NCI-H1105 (cell line): ENCODE measurements at regions not wholly inside any gene's neighbourhood (a gene's known extent, or its start where the extent isn't known, plus 50 kb on each side); places are given as distances from the start of the nearest gene placed in this dataset.

Source experiments
- DNase-seq: peaks from one replicate; lab custom pipeline; 2025; lab: John Stamatoyannopoulos, UW

DNA sequence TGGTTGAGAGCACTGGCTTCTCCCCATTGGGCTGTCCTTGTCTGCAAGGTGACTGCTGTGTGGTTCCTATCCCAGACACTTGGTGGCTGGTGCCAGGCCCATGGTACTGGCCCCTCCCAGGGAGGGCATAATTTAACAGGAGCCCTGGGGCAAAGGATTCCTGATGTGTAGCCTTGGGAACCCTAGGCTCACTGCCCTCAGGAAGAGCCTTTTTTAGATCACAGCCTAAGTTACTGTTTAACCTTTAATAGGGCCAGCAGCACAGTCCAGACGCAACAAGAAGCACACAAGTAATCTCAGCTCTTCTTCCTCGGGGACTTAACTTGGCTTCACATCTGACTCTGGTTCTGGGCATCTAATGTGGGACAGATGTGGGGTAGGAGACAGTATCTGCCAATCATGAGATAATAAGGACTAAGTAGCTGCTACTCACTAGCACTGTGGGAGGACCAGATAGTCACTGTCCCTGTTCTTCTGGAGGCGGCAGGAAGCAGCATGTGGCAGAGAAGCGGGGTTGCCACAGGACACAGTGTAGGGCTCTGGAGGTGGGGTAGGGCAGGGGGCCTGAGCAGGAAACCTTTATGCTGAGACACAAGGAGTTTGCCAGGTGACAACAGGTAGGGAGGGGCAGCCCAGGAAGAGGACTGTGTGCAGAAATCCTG lies 136.3 kb downstream of the TMEM17 start:
- no peak for DNase-seq

DNA sequence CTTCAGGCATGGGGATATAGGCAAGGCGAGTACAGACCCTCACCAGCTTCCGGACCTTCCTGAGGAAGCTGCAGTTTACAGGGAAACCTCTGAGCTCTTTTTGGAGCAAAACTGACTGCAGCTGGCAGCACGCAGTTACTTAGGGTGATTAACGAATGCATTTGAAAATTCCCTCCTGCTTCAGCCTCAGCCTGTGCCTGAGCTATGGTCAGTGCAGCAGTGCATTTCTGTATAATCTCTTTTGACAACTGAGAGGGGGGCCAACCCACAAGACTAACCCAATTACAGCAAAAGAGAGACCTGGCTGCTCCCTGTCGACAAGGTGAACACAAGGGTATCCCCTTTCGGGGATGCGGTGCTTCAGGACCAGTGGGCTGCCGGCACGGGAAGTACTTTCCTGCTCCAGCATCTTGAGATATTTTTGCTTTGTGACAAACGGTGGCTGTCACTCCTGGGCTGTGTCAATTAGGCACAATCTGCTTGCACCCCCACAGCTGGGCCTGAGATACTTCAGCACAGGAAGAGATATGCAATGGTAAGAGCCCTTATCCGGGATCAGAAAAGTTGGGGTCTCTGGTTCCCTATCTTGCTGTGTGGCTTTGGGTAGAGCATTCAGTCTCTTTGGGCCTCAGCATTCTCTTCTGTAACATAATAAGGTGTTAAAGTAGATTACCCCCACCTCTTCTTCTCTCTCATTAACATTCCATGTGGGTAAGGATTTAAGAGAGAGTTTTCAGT lies 141.0 kb downstream of the TMEM17 start:
- no peak for DNase-seq

DNA sequence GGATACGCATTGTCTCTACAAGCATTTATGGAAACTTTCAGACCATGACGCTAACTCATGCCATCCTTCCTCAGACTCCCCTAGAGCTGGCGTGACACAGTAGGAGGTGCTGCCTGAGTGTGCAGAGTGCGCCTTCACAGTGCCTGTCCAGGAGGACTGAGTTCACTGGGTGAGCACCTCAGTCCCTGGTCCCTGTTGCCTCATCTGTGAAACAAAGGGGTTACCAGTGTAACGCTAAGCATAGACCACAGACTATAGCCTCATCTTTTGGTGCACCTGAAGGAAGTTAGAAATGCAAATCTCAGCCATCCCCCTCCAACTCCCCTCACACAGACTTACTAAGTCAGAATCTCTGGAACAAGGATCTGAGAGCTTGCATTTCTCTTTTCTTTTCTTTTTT lies 142.8 kb downstream of the TMEM17 start:
- DNase-seq, result no peak

DNA sequence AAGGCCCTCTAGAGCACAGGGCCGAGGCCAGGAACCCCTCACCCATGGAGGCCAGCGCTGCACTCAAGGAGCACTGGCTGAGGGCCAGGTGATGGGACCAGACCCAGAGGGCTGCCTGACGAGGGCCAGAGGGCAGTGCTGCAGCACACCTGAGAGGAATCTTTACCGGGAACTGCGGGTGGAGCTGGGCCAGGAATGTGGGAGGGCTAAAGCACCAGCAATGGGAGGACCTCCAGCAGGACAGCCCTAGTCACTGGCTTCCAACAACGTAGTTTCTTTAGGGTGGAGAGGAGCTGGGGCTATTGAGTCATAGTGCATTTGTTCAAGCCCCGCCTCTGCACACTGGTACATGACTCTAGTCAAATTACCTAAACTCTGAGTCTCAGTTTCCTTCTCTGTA lies 143.4 kb downstream of the TMEM17 start:
- DNase-seq, result no peak

DNA sequence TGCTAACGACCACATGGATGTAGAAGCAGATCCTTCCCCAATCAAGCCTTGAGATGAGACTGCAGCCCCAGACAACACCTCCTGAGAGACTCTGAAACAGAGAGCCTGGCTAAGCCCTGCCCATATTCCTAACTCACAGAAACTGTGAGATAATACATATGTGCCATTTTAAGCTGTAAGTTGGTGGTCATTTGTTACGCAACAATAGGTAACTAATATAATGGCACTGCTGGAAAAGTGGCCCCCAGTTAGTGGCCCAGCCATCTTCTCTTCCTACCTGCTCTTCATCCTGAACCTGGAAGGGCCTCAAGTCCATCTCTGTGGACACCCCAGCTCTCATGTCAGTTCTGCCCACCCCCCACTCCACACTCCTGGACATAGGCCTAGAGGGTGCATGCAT lies 144.0 kb downstream of the TMEM17 start:
- DNase-seq, result no peak

DNA sequence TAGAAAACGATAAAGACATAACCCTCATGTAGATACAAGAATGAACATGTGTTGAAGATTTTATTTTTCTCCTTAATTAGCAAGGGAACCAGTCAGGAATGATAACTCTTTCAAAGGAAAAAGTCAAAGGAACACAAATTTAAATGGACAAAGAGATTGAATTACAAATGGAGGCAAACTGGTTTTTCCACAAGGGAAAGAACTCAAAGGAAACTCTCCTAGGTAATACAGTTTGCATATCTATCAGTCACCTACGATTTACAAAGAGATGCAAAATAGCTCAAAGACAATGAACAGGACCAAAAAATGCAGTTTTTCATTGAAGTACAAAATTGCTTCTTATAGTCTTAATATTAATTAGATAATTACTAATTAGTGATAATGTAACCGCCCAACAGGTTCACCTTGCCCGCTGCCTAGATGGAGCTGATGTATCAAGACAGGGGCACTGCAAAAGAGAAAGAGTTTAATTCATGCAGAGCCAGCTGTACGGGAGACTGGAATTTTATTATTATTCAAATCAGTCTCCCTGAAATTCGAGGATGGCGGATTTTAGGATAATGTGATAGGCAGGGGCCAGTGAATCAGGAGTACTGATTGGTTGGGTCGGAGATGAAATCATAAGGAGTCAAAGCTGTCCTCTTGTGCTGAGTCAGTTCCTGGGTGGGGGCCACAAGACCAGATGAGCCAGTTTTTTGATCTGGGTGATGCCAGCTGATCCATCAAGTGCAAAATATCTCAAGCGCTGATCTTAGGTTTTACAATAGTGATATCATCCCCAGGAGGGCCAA lies 151.0 kb downstream of the TMEM17 start:
- no peak for DNase-seq

DNA sequence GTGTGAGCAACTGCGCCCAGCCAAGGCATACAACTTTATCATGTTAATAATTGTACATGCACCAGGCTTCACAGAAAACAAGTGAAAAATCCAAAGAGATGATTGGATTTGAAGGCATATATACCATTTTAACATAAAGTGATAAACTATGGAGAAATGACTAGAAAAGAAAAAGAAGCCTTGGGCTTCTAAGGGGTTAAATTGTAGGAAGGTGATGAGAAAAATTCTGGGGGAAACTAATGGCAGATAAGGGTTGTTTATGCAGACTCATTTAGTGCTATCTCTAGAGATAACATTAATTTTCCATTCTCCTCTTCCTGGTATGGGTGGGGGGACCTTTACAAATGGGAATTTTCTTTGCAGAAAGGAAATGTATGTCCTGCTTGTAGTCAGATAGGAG lies 154.0 kb downstream of the TMEM17 start:
- no peak for DNase-seq

DNA sequence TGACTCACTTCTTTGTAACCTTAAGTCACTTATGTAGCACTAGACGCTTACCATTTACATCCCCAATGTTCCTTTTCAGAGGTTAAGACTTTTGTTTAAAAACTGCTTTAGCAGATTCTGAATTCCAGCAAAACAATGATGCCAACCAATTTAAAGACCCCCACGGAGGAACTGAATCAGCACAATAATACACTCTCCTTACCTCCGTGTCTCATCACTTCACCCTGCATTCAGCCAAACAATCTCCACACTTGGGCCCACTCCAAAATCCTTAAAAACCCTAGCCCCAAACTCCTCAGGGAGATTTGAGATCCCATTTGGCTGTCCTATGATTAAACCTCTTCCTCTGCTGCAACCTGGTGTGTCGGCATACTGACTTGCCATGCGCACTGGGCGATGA lies 153.9 kb downstream of the B3GNT2 start:
- no peak for DNase-seq

DNA sequence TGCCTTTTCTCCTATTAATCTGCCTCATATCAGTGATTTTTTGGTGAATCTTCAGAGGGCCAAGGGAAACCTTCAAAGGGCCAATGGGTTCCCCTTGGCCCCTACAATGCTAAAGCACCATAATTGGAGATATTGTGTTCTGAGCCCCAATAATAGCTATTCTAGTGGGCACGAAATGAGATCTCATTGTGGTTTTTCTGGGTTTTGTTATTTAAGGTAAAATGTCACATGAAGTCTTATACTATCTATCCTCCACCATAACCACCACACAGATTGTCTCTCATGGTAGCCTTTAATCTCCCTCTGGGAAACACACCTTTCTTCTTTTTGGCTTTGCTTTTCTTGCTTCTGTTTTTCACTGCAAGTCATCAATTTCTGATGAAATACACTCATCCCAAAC lies 152.8 kb downstream of the B3GNT2 start:
- no peak for DNase-seq

DNA sequence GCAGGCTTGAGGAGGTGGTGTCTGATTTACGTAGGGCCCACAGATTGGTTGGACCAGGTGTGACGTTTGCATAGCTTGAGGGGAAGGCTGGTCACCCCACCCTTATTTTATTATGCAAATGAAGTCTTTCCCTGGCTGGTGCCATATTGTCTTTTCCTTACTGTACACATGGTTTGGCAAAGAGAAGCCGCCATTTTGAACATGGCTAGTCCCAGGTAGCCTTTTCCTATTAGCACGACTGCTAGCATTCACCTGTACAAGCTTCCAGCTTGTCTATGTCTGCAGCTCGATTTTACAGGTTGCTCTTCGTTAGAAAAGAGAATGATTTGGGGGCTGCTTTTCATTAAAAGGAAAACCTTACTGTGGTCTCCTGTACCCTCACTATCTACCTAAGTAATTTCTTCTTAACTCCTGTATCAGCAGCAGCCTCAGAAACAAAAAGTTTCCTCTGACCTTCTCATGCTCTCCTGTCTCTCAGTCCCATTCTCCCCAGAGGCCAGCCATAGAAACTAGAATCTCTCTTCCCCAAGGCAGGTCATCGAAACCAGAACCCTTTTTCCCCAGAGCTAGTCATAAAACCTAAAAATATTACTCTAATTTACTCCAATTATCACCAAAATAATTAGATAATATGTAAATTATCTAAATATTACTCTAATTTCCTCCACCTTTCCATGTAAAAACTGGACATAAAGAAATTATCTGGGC lies 151.8 kb downstream of the B3GNT2 start:
- DNase-seq, result no peak

DNA sequence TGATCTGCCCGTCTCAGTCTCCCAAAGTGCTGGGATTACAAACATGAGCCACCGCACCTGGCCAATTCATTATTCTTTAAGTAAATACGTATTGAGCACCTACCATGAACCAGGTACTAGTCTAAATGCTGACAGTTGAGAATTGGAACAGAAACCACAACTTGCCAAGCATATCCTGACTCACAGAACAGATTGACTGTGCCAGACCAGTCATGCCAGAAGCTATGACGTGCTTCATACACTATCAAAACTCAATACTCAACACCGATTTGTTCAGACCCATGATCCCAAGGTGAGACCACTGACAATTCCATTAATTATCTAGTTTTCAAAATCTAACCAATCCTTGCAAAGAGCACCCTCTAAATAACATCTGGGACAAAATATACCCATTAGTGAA lies 148.6 kb downstream of the B3GNT2 start:
- DNase-seq, result no peak

DNA sequence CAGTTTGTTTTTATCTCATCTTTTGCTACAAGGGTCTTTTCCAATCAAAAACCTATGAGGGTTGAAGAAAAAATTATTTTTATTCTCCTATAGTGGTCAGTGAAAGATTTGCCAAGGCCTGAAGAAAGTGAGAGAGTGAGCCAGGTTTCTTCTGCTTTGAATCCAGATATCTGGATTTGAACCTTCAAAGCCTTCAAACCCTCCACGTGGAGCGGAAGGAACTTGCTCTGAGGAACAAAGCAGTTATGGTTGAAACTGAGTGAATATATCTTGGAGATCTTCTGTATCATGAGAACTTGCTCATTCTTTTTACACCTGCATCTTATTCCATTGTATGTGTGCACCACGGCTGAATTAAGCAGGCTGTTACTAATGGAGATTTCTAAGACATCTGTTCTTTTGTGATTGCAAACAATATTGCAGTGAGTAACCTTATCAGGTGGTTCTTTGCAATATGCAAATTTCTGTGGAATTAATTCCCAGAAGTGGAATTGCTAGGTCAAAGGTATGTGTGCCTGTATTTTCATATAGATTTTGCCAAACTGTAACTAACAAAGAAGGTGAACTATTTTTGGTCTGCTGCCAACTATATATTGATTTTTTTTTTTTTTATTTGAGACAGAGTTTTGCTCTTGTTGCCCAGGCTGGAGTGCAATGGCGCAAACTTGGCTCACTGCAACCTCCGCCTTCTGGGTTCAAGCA lies 147.9 kb downstream of the B3GNT2 start:
- DNase-seq, result no peak

DNA sequence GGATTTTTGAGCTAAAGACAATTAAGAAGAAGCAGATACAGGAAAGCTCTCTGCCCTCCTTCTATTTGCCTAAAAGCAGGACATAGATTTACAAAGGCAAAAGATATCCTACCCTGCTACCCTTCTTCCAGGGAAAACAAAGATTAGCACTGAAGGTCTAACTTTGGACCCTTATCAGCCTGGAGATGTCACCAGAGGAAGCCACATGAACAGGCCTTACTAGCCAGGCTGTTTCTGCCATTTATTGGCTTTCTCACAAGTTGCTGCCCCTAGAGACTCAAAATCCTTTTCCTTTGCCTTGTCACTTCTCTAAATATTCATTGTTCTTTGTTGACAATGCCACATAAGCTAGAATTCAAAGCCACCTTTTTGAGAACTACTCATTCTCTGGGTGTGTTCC lies 147.3 kb downstream of the B3GNT2 start:
- DNase-seq, result no peak

DNA sequence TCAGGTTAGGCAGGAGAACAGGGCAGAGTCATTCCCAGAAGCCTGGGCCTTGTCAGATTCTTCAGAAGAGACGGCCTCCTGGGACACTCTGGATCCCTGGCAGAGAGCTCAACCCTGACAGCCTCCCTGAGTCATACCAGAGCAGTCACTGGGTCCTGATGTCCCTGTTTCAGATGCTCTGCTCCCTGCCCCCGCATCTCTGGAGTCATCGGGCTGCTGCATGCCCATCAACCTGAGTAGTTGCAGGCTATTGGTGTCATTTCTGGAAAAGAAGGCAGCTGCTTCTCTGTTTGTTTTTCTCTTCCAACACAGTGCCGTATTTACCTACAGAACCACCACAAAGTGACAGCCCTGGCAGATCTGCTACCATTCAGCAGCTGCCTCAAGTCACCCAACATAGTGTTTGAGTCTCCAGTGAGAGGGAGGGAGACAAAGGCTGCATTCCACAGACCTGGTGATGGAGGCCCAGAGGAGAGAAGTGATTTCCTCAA lies 145.1 kb downstream of the B3GNT2 start:
- DNase-seq, result peak; percentile 30

DNA sequence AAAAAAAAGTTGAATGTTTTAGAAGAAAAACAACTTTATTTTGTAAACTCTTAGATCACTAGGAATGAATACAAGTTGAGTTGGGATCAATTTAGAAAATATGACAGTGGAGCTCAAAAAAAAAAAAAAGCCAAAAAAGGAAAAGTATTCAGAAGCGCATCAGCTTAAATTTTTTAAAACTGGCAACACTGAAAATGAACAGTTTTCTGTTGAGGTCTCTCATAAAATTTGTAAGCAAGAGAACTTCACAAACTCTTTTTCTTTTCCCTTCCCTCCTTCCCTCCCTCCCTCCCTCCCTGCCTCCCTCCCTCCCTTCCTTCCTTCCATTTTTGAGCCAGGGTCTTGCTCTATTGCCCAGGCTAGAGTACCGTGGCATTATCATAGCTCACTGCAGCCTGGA lies 143.9 kb downstream of the B3GNT2 start:
- DNase-seq, result no peak

DNA sequence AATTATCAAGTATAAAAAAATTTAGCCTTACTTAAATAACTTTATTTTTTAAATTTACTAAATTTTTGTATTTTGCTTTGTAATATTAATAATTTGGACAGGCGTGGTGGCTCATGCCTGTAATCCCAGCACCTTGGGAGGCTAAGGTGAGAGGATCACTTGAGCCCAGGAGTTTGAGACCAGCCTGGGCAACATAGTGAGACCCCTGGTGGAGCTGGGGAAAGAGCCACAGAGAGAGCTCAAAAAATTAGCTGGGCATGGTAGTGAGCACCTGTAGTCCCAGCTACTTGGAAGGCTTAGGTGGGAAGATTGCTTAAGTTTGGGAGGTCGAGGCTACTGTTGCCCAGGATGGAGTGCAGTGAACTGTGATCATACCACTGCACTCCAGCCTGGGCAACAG lies 143.5 kb downstream of the B3GNT2 start:
- DNase-seq, result no peak

DNA sequence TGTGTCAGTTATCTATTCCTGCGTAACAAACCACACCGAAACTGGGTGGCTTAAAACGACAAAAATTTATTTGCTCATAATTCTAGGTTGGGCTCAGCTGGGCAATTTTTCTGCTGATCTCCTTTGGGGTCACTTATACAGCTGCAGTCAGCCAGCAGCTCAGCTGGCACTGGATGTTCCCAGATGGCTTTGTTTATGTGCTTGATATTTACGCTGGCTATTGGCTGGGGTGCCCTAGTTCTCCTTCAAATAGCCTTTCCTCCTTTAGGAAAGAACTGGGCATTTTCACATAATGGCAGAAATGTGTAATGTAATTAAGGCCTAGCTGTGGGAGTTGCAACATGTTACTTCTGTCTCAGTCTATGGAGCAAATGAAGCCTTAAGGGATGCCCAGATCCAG lies 142.2 kb downstream of the B3GNT2 start:
- no peak for DNase-seq

DNA sequence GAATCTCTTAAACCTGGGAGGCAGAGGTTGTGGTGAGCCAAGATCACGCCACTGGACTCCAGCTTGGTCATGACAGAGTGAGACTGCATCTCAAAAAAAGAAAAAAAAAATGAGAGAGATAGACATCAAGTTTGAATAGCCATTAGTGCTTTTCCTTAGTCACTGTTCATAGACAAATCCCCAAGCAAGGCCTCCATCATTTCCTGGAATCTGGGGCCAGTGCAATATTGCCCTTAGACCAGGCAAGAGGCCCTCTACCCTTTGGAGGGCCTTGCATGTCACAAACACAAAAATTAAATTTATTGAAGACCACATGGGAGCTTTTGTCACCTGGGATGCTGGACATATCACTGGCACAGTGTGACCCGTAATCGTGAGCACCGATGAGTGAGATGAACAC lies 141.5 kb downstream of the B3GNT2 start:
- DNase-seq, result no peak

DNA sequence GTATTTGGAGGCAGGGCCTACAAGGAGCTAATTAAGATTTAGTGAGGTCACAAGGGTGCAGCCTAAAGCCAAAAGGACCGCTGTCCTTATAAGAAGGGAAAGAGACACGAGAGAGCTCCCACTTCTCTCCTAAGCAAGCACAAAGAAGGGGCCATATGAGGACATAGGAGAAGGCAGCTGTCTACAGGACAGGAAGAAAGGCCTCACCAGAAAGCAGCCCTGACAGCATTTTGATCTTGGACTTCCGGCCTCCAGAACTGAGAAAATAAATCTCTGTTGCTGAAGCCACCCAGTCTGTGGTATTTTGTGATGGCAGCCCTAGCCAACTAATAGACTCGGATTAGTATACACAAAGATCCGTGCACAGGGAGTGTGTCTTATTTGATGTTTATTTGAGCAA lies 139.7 kb downstream of the B3GNT2 start:
- DNase-seq, result no peak

DNA sequence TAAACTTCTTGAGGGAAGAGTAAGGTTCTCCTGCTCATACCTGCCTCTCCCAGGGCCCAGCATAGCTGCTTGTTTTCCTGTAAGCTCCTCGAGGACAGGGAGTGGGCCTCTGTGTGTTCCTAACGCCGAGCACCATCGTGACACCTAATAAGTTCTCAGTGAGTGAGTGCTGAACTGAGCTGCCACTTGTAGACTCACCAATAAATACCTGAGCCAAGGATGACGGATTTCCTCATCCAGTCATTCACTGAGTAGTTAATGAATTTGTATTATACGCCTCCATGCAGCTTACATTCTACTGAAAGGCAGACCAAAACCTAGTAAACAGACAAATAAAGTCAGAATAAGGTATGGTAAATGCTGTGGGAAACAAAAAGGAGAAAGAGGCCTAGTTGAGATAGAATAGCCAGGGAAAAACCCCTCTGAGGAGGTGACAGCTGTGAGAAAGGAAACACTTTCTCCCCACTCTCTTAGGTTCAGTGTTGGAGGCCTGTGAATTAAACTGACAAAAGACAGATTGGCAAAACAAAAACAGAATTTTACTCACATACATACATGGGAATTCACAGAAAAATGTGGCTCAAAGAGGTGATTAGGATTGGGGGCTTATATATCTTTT lies 138.6 kb downstream of the B3GNT2 start:
- DNase-seq, result no peak

DNA sequence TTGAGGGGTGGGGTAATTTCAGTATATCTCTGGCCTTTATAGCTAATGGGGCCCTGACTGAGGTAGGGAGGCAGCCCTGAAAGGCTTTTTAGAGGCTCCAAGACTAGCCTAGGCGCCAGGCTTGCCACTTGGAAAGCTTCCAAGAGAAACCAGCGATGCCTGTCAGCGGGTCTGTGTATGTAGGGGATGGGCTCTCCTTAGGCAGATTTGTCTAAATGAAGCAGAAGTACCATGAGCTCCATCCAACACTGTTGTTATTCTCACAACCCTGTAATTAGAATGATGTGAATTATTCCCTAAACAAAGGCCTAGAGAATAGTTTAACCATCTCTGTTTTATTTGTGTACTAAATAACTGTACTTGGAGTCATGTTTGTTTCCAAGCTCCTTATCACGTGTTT lies 138.1 kb downstream of the B3GNT2 start:
- DNase-seq, result peak; percentile 65
